Neural cell (in vitro differentiated cells): ENCODE measurements at regions not wholly inside any gene's neighbourhood (a gene's known extent, or its start where the extent isn't known, plus 50 kb on each side); places are given as distances from the start of the nearest gene placed in this dataset.
"Not testable (repeated sequence)": the region's sequence is repeated elsewhere in the genome, so short reads cannot be mapped to it uniquely, and the experiment has no call there.

Experiments used
- H2AFZ ChIP-seq: fragments of 200-600, 300-800 bp; sonication (generic), shearing (Covaris generic); 2 replicates; pipeline ENCODE4 v1.6.0; 2014; ENCODE audit warnings: low read depth, mild to moderate bottlenecking, antibody characterized with exemption, low read length, moderate library complexity
- H3F3A ChIP-seq: fragments of 200-600 bp; shearing (Covaris generic); 2 replicates; pipeline ENCODE4 v1.6.1; 2016; ENCODE audit warnings: mild to moderate bottlenecking, moderate library complexity, mixed read lengths, antibody characterized with exemption, low read length; ENCODE audit not compliant: insufficient read depth, poor library complexity, severe bottlenecking
- H3K27ac ChIP-seq: fragments of 200-600, 300-800 bp; sonication (generic), shearing (Covaris generic); 2 replicates; pipeline ENCODE4 v1.5.1; 2014; ENCODE audit warnings: mild to moderate bottlenecking, low read length, moderate library complexity
- H3K27me3 ChIP-seq: fragments of 300-800, 200-600 bp; sonication (generic), shearing (Covaris generic); 2 replicates; pipeline ENCODE4 v1.6.0; 2014; ENCODE audit warnings: mild to moderate bottlenecking, low read depth, low read length, moderate library complexity; ENCODE audit not compliant: insufficient read depth
- H3K36me3 ChIP-seq: fragments of 300-800, 200-600 bp; sonication (generic), shearing (Covaris generic); 2 replicates; pipeline ENCODE4 v1.5.1; 2014; ENCODE audit warnings: mild to moderate bottlenecking, antibody characterized with exemption, low read length, moderate library complexity; ENCODE audit not compliant: insufficient read depth
- H3K4me2 ChIP-seq: fragments of 300-800, 200-600 bp; sonication (generic), shearing (Covaris generic); 2 replicates; pipeline ENCODE4 v1.6.0; 2014; ENCODE audit warnings: mild to moderate bottlenecking, low read length
- H3K4me3 ChIP-seq: fragments of 300-800, 200-600 bp; sonication (generic), shearing (Covaris generic); 2 replicates; pipeline ENCODE4 v1.5.1; 2014; ENCODE audit warnings: mild to moderate bottlenecking, low read length, moderate library complexity
- H3K79me2 ChIP-seq: fragments of 200-600 bp; shearing (Covaris generic); replicated peaks from 2 replicates; pipeline ENCODE4 v1.6.0; 2014; ENCODE audit warnings: mild to moderate bottlenecking, low read length, moderate library complexity; ENCODE audit not compliant: insufficient read depth
- H3K9ac ChIP-seq: fragments of 300-800, 200-600 bp; sonication (generic), shearing (Covaris generic); 2 replicates; pipeline ENCODE4 v1.6.1; 2016; ENCODE audit warnings: mild to moderate bottlenecking, low read length, mixed read lengths
- H3K9me2 ChIP-seq: fragments of 200-600 bp; shearing (Covaris generic); 2 replicates; pipeline ENCODE4 v1.6.1; 2016; ENCODE audit warnings: mild to moderate bottlenecking, low read length, mixed read lengths; ENCODE audit not compliant: insufficient read depth
- H3K9me3 ChIP-seq: fragments of 200-600, 300-800 bp; sonication (generic), shearing (Covaris generic); 2 replicates; pipeline ENCODE4 v1.6.1; 2016; ENCODE audit warnings: mild to moderate bottlenecking, mixed run types, low read length, moderate library complexity, mixed read lengths
- H4K20me1 ChIP-seq: fragments of 200-600 bp; shearing (Covaris generic); 2 replicates; pipeline ENCODE4 v1.6.1; 2016; ENCODE audit warnings: mild to moderate bottlenecking, mixed run types; ENCODE audit not compliant: insufficient read depth
- EP300 ChIP-seq: fragments of 450-650 bp; conservative IDR thresholded peaks from 2 replicates; pipeline ENCODE4 v1.6.1; 2014; ENCODE audit warnings: antibody characterized with exemption, mild to moderate bottlenecking, moderate library complexity; ENCODE audit not compliant: poor library complexity, severe bottlenecking
- EZH2 ChIP-seq: fragments of 200-600, 300-800 bp; shearing (Covaris generic), sonication (generic); IDR thresholded peaks from 2 replicates; pipeline ENCODE4 v1.6.1; 2014; ENCODE audit warnings: antibody characterized with exemption, low read length, borderline replicate concordance, mild to moderate bottlenecking; ENCODE audit not compliant: insufficient read depth, poor library complexity, severe bottlenecking
- MXI1 ChIP-seq: fragments of 450-650 bp; conservative IDR thresholded peaks from 2 replicates; pipeline ENCODE4 v1.6.1; 2014; ENCODE audit warnings: antibody characterized with exemption, mild to moderate bottlenecking; ENCODE audit not compliant: poor library complexity, severe bottlenecking
- POLR2AphosphoS5 ChIP-seq: IDR thresholded peaks from 2 replicates; pipeline ENCODE4 v1.6.1; 2012
- RAD21 ChIP-seq: fragments of 450-650 bp; conservative IDR thresholded peaks from 2 replicates; pipeline ENCODE4 v1.6.1; 2014; ENCODE audit warnings: antibody characterized with exemption, mild to moderate bottlenecking, moderate library complexity
- SMC3 ChIP-seq: fragments of 450-650 bp; conservative IDR thresholded peaks from 2 replicates; pipeline ENCODE4 v1.6.1; 2014; ENCODE audit warnings: antibody characterized with exemption, mild to moderate bottlenecking, moderate library complexity; ENCODE audit not compliant: poor library complexity
- TAF1 ChIP-seq: IDR thresholded peaks from 2 replicates; pipeline ENCODE4 v1.6.1; 2012; ENCODE audit warnings: low read depth
- TF ChIP-seq, protein P1 (sequence below): fragments of 450-650 bp; IDR thresholded peaks from 2 replicates; pipeline ENCODE4 v1.5.1; 2014; ENCODE audit warnings: antibody characterized with exemption, mild to moderate bottlenecking, moderate library complexity; ENCODE audit not compliant: poor library complexity, severe bottlenecking
- TF ChIP-seq, protein P2 (sequence below): IDR thresholded peaks from 2 replicates; pipeline ENCODE4 v1.6.1; 2012; ENCODE audit warnings: borderline replicate concordance

DNA sequence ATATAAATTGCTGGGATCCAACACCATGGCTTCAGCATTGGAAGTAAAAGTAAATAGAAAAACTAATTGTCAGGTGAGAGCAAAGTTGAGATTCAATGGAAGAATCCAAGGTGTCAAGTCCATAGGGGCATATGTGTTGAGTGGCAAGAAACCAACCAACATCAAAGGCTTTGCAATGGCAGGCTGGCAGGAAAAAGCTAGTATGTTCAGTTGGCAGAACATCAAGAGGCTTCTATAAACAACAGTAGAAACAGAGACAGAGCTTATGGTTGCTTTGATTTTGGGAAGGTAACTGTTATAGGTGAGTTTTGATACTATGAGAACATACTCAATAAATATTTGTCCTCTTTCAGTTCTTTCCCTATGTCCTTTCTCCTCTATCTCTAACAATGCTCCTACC, 553.7 kb upstream of the MDGA2 start:
- Histone ChIP-seq H3K4me3 (no peak overlapping the region), H3K9me3 (no peaks in the 10 kb centered on the region), H3K9ac (no peak overlapping the region), H3K4me2 (no peak overlapping the region), H3K79me2 (no peaks in the 10 kb centered on the region), H3K27ac (no peak overlapping the region), H2AFZ (no peak overlapping the region), H3F3A (no peaks in the 10 kb centered on the region), H3K27me3 (no peaks in the 10 kb centered on the region), H4K20me1 (no peaks in the 10 kb centered on the region), H3K9me2 (no peaks in the 10 kb centered on the region), H3K36me3 (no peaks in the 10 kb centered on the region)
- TF ChIP-seq SMC3 (no peak), POLR2AphosphoS5 (no peak), RAD21 (no peak), EP300 (no peak), MXI1 (no peak), EZH2 (no peak), TAF1 (no peak)
- TF ChIP-seq, protein P1, sequence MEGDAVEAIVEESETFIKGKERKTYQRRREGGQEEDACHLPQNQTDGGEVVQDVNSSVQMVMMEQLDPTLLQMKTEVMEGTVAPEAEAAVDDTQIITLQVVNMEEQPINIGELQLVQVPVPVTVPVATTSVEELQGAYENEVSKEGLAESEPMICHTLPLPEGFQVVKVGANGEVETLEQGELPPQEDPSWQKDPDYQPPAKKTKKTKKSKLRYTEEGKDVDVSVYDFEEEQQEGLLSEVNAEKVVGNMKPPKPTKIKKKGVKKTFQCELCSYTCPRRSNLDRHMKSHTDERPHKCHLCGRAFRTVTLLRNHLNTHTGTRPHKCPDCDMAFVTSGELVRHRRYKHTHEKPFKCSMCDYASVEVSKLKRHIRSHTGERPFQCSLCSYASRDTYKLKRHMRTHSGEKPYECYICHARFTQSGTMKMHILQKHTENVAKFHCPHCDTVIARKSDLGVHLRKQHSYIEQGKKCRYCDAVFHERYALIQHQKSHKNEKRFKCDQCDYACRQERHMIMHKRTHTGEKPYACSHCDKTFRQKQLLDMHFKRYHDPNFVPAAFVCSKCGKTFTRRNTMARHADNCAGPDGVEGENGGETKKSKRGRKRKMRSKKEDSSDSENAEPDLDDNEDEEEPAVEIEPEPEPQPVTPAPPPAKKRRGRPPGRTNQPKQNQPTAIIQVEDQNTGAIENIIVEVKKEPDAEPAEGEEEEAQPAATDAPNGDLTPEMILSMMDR, result no peak
- TF ChIP-seq, protein P2, sequence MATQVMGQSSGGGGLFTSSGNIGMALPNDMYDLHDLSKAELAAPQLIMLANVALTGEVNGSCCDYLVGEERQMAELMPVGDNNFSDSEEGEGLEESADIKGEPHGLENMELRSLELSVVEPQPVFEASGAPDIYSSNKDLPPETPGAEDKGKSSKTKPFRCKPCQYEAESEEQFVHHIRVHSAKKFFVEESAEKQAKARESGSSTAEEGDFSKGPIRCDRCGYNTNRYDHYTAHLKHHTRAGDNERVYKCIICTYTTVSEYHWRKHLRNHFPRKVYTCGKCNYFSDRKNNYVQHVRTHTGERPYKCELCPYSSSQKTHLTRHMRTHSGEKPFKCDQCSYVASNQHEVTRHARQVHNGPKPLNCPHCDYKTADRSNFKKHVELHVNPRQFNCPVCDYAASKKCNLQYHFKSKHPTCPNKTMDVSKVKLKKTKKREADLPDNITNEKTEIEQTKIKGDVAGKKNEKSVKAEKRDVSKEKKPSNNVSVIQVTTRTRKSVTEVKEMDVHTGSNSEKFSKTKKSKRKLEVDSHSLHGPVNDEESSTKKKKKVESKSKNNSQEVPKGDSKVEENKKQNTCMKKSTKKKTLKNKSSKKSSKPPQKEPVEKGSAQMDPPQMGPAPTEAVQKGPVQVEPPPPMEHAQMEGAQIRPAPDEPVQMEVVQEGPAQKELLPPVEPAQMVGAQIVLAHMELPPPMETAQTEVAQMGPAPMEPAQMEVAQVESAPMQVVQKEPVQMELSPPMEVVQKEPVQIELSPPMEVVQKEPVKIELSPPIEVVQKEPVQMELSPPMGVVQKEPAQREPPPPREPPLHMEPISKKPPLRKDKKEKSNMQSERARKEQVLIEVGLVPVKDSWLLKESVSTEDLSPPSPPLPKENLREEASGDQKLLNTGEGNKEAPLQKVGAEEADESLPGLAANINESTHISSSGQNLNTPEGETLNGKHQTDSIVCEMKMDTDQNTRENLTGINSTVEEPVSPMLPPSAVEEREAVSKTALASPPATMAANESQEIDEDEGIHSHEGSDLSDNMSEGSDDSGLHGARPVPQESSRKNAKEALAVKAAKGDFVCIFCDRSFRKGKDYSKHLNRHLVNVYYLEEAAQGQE, result no peak

DNA sequence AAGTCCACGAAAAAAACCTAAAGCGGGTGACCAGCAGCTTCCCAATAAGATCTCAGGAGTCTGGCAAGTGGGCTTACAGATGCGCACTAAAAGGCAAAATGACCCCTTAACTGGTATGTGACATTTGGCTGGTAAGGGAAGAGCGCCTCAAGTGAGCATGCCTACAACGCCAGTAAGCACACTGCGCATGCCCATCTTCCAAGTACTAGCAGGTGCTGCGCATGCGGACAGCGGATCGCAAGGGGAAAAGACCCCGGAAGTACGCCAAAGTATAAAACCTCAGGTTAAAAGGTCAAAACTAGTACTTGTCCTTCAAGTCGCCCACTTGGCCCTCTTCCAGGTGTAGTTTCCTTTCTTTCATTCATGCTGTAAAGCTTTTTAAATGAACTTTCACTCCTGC, 518.5 kb upstream of the MDGA2 start:
- Histone ChIP-seq H3K4me2 (no peak overlapping the region), H4K20me1 (no peaks in the 10 kb centered on the region), H3K36me3 (no peaks in the 10 kb centered on the region), H3K9me3 (no peaks in the 10 kb centered on the region), H3K4me3 (no peak overlapping the region), H2AFZ (no peak overlapping the region), H3K27me3 (no peaks in the 10 kb centered on the region), H3F3A (no peaks in the 10 kb centered on the region), H3K9ac (no peak overlapping the region), H3K9me2 (no peaks in the 10 kb centered on the region), H3K79me2 (no peaks in the 10 kb centered on the region), H3K27ac (no peak overlapping the region)
- no peak for TF ChIP-seq MXI1
- TF ChIP-seq POLR2AphosphoS5, result no peak
- no peak for TF ChIP-seq EZH2
- no peak for TF ChIP-seq SMC3
- no peak for TF ChIP-seq TAF1
- TF ChIP-seq EP300, result no peak
- no peak for TF ChIP-seq RAD21
- TF ChIP-seq, protein P2, result no peak
- TF ChIP-seq, protein P1, result no peak

DNA sequence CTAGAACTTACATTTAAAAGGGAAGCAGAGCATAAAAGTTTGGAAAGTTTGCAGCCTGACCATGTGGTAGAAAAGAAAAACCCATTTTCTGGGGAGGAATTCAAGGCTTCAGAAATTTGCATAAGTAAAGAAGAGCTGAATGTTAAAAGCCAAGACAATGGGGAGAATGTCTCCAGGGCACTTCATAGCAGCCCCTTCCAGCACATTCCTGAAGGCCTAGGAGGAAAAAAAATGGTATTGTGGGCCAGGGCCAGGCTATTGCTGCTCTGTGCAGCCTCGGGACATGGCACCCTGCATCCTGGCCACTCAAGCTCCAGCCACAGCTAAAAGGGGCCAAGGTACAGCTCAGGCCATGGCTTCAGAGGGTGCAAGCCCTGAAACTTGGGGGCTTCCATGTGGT, 474.2 kb upstream of the MDGA2 start:
- not testable (repeated sequence) for H3K79me2 ChIP-seq, H3K36me3 ChIP-seq, H3K9me2 ChIP-seq, H3K9ac ChIP-seq, H3K27ac ChIP-seq, H3K27me3 ChIP-seq, H3K4me3 ChIP-seq, H3K4me2 ChIP-seq, H3K9me3 ChIP-seq, H3F3A ChIP-seq, H2AFZ ChIP-seq, H4K20me1 ChIP-seq
